Kidney (tissue), 13 donors: ENCODE measurements at regions not wholly inside any gene's neighbourhood (a gene's known extent, or its start where the extent isn't known, plus 50 kb on each side); places are given as distances from the start of the nearest gene placed in this dataset.

Experiments used
- DNase-seq, 5 donors: peaks; one replicate each; pipeline ENCODE4 v3.0.0-alpha.2; 2013 to 2020
- FAIRE-seq: peaks from 2 replicates; lab custom pipeline; 2012; peaks lifted over from hg19 to GRCh38; lab: Jason Lieb, UNC
- H3K27ac ChIP-seq, 2 donors: one replicate each; pipeline ENCODE4 v1.7.0; 2013; ENCODE audit warnings: low read depth in 2 of 2, low read length in 2 of 2, inconsistent platforms in 1 of 2
- H3K27me3 ChIP-seq: one replicate; pipeline ENCODE4 v1.7.1; 2013; ENCODE audit warnings: low read length, inconsistent platforms; ENCODE audit not compliant: control insufficient read depth, insufficient read depth
- H3K36me3 ChIP-seq, 3 donors: one replicate each; pipeline versions ENCODE4 v1.7.0 to v1.7.1; 2013; ENCODE audit warnings: low read length in 3 of 3, control low read depth in 1 of 3, inconsistent platforms in 1 of 3; ENCODE audit not compliant: insufficient read depth in 3 of 3, control insufficient read depth in 2 of 3
- H3K4me1 ChIP-seq, 3 donors: one replicate each; pipeline versions ENCODE4 v1.7.0 to v1.7.1; 2013; ENCODE audit warnings: low read length in 3 of 3, inconsistent platforms in 1 of 3, low read depth in 1 of 3; ENCODE audit not compliant: control insufficient read depth in 2 of 3, insufficient read depth in 2 of 3
- H3K4me3 ChIP-seq, 3 donors: one replicate each; pipeline versions ENCODE4 v1.7.0 to v1.8.1; 2013; ENCODE audit warnings: low read length in 3 of 3, control low read depth in 1 of 3, inconsistent platforms in 1 of 3
- H3K9ac ChIP-seq, 3 donors: one replicate each; pipeline versions ENCODE4 v1.7.0 to v1.7.1; 2013; ENCODE audit warnings: low read length in 3 of 3, control low read depth in 1 of 3, inconsistent platforms in 1 of 3
- H3K9me3 ChIP-seq, 3 donors: one replicate each; pipeline versions ENCODE4 v1.7.0 to v1.7.1; 2013; ENCODE audit warnings: low read length in 3 of 3, control low read depth in 1 of 3, inconsistent platforms in 1 of 3; ENCODE audit not compliant: control insufficient read depth in 2 of 3, insufficient read depth in 1 of 3
- intact Hi-C: fragments of 100-400 bp; cut with DNase I; formaldehyde crosslinking; loops from one replicate; pipeline ENCODE4 v1.11.1; 2022
- TF ChIP-seq, protein P1 (sequence below): IDR thresholded peaks from 3 replicates; pipeline ENCODE4 v1.5.1; 2012; ENCODE audit warnings: mild to moderate bottlenecking, moderate library complexity, borderline replicate concordance; ENCODE audit not compliant: insufficient read depth; ENCODE audit errors: extremely low read depth
- donor health status: control.
- donor health status: control.
- donor health status: control.
- donor health status: control.
- donor health status: control.
- donor health status: DM: yes; HTN: yes; CAD: no.
- donor health status: Normal renal cell carcinoma (clear cell type).

DNA sequence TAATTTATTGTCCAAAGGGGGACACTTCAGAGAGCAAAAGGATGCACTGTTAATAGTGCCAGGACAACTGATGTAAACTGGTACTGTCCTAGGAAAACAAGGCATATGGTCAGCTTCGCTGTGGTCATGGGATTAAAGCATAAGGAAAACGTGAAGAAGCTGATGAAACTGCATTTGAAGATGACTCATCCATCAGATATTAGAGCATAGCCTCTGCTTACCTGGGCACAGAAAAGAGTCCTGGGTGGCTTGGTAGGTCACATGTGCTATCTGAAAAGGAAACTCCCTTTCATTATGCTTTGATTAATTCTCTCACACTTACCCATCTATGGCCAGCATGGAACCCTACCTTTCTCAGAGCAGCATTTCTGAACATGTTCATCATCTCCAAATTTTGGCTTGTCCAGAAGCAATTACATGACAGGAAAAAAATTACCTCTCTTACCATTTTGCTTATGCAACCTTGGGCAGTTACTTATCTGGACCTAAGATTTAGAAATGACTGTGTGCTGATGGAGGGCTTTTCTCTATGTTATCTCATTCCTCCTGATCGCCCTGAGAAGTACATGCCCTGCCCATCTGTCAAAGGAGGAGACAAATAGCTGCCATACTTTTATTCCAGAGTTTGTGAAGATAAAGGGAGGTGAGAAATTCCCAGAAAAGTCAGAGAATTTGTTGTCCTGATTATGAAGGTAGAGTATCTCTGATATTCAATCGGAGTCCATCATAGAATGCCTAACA is 275.3 kb upstream of the SLC14A2 start:
- H3K4me3 ChIP-seq: no peak overlapping the region
- no peaks in the 10 kb centered on the region for H3K27me3 ChIP-seq
- no peak overlapping the region for H3K27ac ChIP-seq
- no peak overlapping the region for H3K9ac ChIP-seq
- no peaks in the 10 kb centered on the region for H3K4me1 ChIP-seq
- H3K36me3 ChIP-seq: no peaks in the 10 kb centered on the region
- H3K9me3 ChIP-seq: no peaks in the 10 kb centered on the region
- TF ChIP-seq, protein P1, sequence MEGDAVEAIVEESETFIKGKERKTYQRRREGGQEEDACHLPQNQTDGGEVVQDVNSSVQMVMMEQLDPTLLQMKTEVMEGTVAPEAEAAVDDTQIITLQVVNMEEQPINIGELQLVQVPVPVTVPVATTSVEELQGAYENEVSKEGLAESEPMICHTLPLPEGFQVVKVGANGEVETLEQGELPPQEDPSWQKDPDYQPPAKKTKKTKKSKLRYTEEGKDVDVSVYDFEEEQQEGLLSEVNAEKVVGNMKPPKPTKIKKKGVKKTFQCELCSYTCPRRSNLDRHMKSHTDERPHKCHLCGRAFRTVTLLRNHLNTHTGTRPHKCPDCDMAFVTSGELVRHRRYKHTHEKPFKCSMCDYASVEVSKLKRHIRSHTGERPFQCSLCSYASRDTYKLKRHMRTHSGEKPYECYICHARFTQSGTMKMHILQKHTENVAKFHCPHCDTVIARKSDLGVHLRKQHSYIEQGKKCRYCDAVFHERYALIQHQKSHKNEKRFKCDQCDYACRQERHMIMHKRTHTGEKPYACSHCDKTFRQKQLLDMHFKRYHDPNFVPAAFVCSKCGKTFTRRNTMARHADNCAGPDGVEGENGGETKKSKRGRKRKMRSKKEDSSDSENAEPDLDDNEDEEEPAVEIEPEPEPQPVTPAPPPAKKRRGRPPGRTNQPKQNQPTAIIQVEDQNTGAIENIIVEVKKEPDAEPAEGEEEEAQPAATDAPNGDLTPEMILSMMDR: no peak
- FAIRE-seq (no peak), DNase-seq (no peak)
- intact Hi-C loops: no loop called here

DNA sequence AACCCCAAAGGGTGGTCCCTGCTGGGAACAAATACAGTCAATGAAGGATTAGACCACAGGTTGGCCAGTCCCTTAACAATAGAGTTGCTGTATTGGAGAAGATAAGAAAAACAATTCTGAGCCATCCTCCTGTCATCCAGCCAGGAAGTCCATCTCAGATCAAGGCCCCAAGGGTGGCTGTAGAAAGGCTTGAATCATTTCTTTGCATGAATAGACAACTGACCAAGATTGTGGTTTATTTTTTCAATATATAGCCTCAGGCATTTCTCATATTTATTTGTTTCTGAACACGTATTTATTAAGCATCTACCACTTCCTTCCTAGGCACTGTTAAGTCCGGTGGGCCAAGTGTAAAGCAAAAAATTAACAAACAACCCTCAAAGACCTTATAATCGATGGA is 274.4 kb upstream of the SLC14A2 start:
- TF ChIP-seq, protein P1: no peak
- no peak overlapping the region for H3K27ac ChIP-seq
- no peaks in the 10 kb centered on the region for H3K4me1 ChIP-seq
- no peaks in the 10 kb centered on the region for H3K27me3 ChIP-seq
- no peak for FAIRE-seq
- H3K4me3 ChIP-seq: no peak overlapping the region
- intact Hi-C loops: no loop called here
- H3K9me3 ChIP-seq: no peaks in the 10 kb centered on the region
- H3K9ac ChIP-seq: no peak overlapping the region
- DNase-seq: no peak
- no peaks in the 10 kb centered on the region for H3K36me3 ChIP-seq

DNA sequence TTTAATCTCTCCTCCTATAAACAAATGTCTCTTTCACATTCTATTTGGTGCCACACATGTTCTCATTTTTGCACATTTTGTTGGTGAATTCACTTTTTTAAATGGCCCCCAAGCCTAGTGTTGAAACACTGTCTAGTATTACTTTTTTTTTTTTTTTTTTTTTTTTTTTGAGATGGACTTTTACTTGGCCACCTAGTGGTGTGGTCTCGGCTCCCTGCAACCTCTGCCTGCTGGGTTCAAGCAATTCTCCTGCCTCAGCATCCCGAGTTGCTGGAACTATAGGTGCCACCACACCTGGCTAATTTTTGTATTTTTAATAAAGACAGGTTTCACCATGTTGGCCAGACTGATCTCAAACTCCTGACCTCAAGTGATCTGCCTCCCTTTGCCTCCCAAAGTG is 273.8 kb upstream of the SLC14A2 start:
- no peak for DNase-seq
- no peaks in the 10 kb centered on the region for H3K27me3 ChIP-seq
- no peaks in the 10 kb centered on the region for H3K9me3 ChIP-seq
- H3K9ac ChIP-seq: no peak overlapping the region
- intact Hi-C loops: no loop called here
- FAIRE-seq: no peak
- H3K27ac ChIP-seq: no peak overlapping the region
- no peaks in the 10 kb centered on the region for H3K36me3 ChIP-seq
- H3K4me3 ChIP-seq: no peak overlapping the region
- no peaks in the 10 kb centered on the region for H3K4me1 ChIP-seq
- TF ChIP-seq, protein P1: no peak

DNA sequence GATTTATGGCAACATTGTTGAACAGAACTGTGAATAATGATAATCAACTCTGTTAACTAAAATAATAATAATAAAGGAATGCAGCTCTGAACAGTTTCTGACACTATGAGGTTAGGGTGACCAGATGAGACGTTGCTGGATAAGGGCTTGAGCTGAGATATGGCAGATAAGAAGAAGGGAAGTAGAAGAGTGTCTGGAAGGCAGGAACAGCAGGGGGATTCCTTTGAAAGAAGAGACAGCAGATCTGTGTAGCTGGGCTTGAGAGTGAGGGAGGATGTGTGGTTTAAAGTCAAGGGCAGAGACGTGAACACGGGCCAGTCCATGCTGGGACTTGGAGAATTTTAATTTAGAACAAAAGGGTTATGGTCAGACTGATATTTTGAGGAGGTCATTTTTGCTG is 273.1 kb upstream of the SLC14A2 start:
- FAIRE-seq (no peak), DNase-seq (no peak)
- TF ChIP-seq, protein P1: no peak
- intact Hi-C loops: no loop called here
- no peak overlapping the region for H3K27ac ChIP-seq
- H3K27me3 ChIP-seq: no peaks in the 10 kb centered on the region
- H3K36me3 ChIP-seq: no peaks in the 10 kb centered on the region
- H3K4me1 ChIP-seq: no peaks in the 10 kb centered on the region
- no peak overlapping the region for H3K9ac ChIP-seq
- no peak overlapping the region for H3K4me3 ChIP-seq
- H3K9me3 ChIP-seq: no peaks in the 10 kb centered on the region
